ENCODE measurements at regions not wholly inside any gene's neighbourhood (a gene's known extent, or its start where the extent isn't known, plus 50 kb on each side); places are given as distances from the start of the nearest gene placed in this dataset.

DNA sequence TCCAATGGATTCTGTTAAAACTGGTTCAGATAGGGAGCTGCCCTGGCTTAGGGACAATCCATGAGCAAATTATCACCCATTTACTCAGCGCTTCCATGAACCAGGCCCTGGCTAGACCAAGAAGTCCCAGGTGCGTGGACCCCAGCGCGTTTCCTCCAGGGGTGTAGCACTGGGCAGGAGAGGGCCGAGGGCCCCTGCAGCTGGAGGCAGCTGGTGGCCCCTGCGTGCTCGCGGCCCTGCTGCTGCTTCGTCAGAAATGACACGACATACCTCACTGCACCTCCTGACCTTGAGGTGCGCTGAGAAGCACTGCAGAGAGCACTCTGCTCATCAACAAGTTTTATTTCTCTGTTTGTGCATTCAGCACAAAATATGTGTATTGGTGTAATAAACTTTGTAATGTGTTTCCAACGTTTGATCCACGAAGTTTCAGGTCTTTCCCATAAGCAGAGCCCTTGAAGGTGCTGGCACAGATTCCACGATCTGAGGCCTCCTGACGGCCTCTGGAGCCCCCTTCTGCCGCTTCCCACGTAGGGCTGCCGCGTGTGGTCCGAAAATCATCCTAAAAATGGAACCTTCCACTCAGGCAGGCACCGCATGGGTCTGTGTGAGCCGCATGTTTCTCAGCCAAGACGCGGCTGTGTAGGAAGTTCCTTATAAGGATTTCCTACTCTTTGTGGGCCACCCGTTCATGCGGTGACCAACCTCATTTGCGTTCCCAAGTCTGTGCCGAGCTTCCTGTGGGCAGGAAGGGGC, 50.8 kb upstream of the ZCCHC14 start:
- H3K27ac ChIP-seq: no peak overlapping the region
- TF ChIP-seq, protein P1, sequence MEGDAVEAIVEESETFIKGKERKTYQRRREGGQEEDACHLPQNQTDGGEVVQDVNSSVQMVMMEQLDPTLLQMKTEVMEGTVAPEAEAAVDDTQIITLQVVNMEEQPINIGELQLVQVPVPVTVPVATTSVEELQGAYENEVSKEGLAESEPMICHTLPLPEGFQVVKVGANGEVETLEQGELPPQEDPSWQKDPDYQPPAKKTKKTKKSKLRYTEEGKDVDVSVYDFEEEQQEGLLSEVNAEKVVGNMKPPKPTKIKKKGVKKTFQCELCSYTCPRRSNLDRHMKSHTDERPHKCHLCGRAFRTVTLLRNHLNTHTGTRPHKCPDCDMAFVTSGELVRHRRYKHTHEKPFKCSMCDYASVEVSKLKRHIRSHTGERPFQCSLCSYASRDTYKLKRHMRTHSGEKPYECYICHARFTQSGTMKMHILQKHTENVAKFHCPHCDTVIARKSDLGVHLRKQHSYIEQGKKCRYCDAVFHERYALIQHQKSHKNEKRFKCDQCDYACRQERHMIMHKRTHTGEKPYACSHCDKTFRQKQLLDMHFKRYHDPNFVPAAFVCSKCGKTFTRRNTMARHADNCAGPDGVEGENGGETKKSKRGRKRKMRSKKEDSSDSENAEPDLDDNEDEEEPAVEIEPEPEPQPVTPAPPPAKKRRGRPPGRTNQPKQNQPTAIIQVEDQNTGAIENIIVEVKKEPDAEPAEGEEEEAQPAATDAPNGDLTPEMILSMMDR (IDR thresholded peaks at IDR 0.05): no peak
- peaks cover 54% of the 10 kb centered on the region for H3K27me3 ChIP-seq
- H3K4me1 ChIP-seq (ENCODE audit: control insufficient read depth in 1 of 2, insufficient read depth in 1 of 2, low read depth in 1 of 2, low read length in 1 of 2): peaks cover 0 to 4% of the 10 kb centered on the region in 2 experiments
- no peaks in the 10 kb centered on the region for H3K9me3 ChIP-seq
- H3K36me3 ChIP-seq: no peaks in the 10 kb centered on the region
- H3K4me3 ChIP-seq (ENCODE audit: low read depth in 1 of 2, low read length in 1 of 2): no peak overlapping the region

DNA sequence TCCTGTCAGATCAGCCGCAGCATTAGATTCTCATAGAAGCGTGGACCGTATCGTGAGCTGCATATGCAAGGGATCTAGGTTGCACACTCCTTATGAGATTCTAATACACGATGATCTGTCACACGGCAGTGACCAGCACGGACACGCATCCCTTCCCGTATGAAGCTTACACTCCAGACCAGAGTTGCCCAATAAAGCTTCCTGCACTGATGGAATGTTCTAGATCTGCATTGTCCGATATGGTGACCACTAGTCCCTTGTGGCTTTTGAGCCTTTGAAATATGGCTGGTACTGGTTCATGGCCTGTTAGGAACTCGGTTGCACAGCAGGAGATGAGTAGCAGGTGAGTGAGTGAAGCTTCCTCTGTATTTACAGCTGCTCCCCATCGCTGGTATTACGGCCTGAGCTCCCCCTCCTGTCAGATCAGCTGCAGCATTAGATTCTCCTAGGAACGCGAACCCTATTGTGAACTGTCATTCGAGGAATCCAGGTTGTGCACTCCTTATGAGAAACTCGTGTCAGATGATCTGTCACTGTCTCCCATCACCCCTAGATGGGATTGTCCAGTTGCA, 49.8 kb upstream of the ZCCHC14 start:
- Histone ChIP-seq H3K4me3 (ENCODE audit: low read depth in 1 of 2, low read length in 1 of 2) (no peak overlapping the region), H3K36me3 (no peaks in the 10 kb centered on the region), H3K27me3 (peaks cover 54% of the 10 kb centered on the region), H3K4me1 (ENCODE audit: control insufficient read depth in 1 of 2, insufficient read depth in 1 of 2, low read depth in 1 of 2, low read length in 1 of 2) (peaks cover 0 to 4% of the 10 kb centered on the region in 2 experiments), H3K9me3 (no peaks in the 10 kb centered on the region), H3K27ac (no peak overlapping the region)
- TF ChIP-seq, protein P1 (IDR thresholded peaks at IDR 0.05): no peak
